ENCODE measurements at regions not wholly inside any gene's neighbourhood (a gene's known extent, or its start where the extent isn't known, plus 50 kb on each side); places are given as distances from the start of the nearest gene placed in this dataset.

GRCh38 chr20:39464238-39464637 lies 502.1 kb downstream of the DHX35 start:
- no peaks in the 10 kb centered on the region for H3K79me2 ChIP-seq (ENCODE audit: low read length)

GRCh38 chr20:39462416-39462945 lies 500.3 kb downstream of the DHX35 start:
- DNase-seq (no peak), ATAC-seq (no peak)
- Histone ChIP-seq H3K36me3 (ENCODE audit: low read depth, low read length) (no peaks in the 10 kb centered on the region), H3K4me1 (ENCODE audit: insufficient read depth, low read length) (no peaks in the 10 kb centered on the region), H3K9me3 (ENCODE audit: low read length) (0 out of 2 replicates have a peak, but pooled peaks cover 6% of the 10 kb centered on the region), H3K4me2 (ENCODE audit: low read length) (no peak overlapping the region), H2AFZ (ENCODE audit: low read length) (no peak overlapping the region), H3K4me3 (ENCODE audit: low read length) (no peak overlapping the region), H4K20me1 (ENCODE audit: low read length) (no peaks in the 10 kb centered on the region), H3F3A (ENCODE audit: low read length, unreplicated experiment) (no peaks in the 10 kb centered on the region), H3K9me2 (replicated peaks; ENCODE audit: low read length) (no peaks in the 10 kb centered on the region), H3K9ac (ENCODE audit: low read length) (no peak overlapping the region), H3K79me2 (ENCODE audit: low read length) (no peaks in the 10 kb centered on the region), H3K27ac (ENCODE audit: low read length) (no peak overlapping the region), H3K27me3 (ENCODE audit: low read length) (no peaks in the 10 kb centered on the region)
- CTCF ChIA-PET, result no interaction called here
- TF ChIP-seq CTCF (conservative IDR thresholded peaks at IDR 0.05; ENCODE audit: low read depth, low read length) (no peak), EZH2 (IDR thresholded peaks at IDR 0.05; ENCODE audit: low read length, unreplicated experiment) (no peak), EZH2phosphoT487 (IDR thresholded peaks at IDR 0.05; ENCODE audit: borderline replicate concordance, low read length) (no peak)
- POLR2A ChIA-PET (ENCODE audit: unreplicated experiment), result no interaction called here
- intact Hi-C loops (cut with micrococcal nuclease), result no loop called here
- BruUV-seq (replicated peaks), result no TSS peak

More at GRCh38 chr20:39464238-39464637, 502.1 kb downstream of the DHX35 start:
- H3K4me2 ChIP-seq (ENCODE audit: low read length), result no peak overlapping the region
- H3K9ac ChIP-seq (ENCODE audit: low read length), result no peak overlapping the region
- ChIA-PET POLR2A (ENCODE audit: unreplicated experiment) (no interaction called here), CTCF (no interaction called here)
- H3K27ac ChIP-seq (ENCODE audit: low read length), result no peak overlapping the region
- no TSS peak for BruUV-seq (replicated peaks)
- intact Hi-C loops (cut with micrococcal nuclease), result no loop called here
- H3K4me3 ChIP-seq (ENCODE audit: low read length), result no peak overlapping the region
- no peaks in the 10 kb centered on the region for H4K20me1 ChIP-seq (ENCODE audit: low read length)
- no peaks in the 10 kb centered on the region for H3K9me2 ChIP-seq (replicated peaks; ENCODE audit: low read length)
- no peak for DNase-seq
- no peaks in the 10 kb centered on the region for H3K27me3 ChIP-seq (ENCODE audit: low read length)
- no peak for TF ChIP-seq CTCF (conservative IDR thresholded peaks at IDR 0.05; ENCODE audit: low read depth, low read length)
- TF ChIP-seq EZH2 (IDR thresholded peaks at IDR 0.05; ENCODE audit: low read length, unreplicated experiment), result no peak
- TF ChIP-seq EZH2phosphoT487 (IDR thresholded peaks at IDR 0.05; ENCODE audit: borderline replicate concordance, low read length), result no peak
- H3K36me3 ChIP-seq (ENCODE audit: low read depth, low read length), result no peaks in the 10 kb centered on the region
- ATAC-seq, result no peak
- no peak overlapping the region for H2AFZ ChIP-seq (ENCODE audit: low read length)
- H3K9me3 ChIP-seq (ENCODE audit: low read length), result no peaks in the 10 kb centered on the region
- H3F3A ChIP-seq (ENCODE audit: low read length, unreplicated experiment), result no peaks in the 10 kb centered on the region
- no peaks in the 10 kb centered on the region for H3K4me1 ChIP-seq (ENCODE audit: insufficient read depth, low read length)

DNA sequence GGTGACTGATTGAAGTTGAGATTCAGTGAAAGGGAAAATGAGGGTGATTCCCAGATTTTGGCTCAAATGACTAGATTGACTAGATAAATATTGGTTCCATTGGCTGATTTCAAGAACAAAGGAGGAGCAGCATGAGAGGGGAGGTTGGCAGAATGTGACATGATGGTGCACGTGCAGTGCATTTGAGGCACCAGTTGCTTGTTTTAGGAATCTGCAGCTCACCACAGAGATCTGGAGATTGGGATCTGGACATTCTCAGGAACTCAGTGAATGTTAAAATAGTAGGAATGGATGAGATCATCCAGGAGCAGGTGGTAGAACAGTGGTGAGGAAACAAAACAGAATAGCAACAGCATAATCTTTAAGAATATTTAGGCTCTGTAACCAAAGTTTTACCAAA lies 496.3 kb downstream of the DHX35 start:
- no peak for ATAC-seq
- ChIA-PET POLR2A (ENCODE audit: unreplicated experiment) (no interaction called here), CTCF (no interaction called here)
- Histone ChIP-seq H3K27me3 (ENCODE audit: low read length) (no peaks in the 10 kb centered on the region), H3F3A (ENCODE audit: low read length, unreplicated experiment) (no peaks in the 10 kb centered on the region), H3K79me2 (ENCODE audit: low read length) (no peaks in the 10 kb centered on the region), H3K9me3 (ENCODE audit: low read length) (0 out of 2 replicates have a peak, but pooled peaks cover 6% of the 10 kb centered on the region), H3K27ac (ENCODE audit: low read length) (no peak overlapping the region), H3K36me3 (ENCODE audit: low read depth, low read length) (no peaks in the 10 kb centered on the region), H3K4me2 (ENCODE audit: low read length) (no peak overlapping the region), H2AFZ (ENCODE audit: low read length) (no peak overlapping the region), H3K4me3 (ENCODE audit: low read length) (no peak overlapping the region), H3K9ac (ENCODE audit: low read length) (no peak overlapping the region), H3K9me2 (replicated peaks; ENCODE audit: low read length) (no peaks in the 10 kb centered on the region), H3K4me1 (ENCODE audit: insufficient read depth, low read length) (no peaks in the 10 kb centered on the region), H4K20me1 (ENCODE audit: low read length) (no peaks in the 10 kb centered on the region)
- BruUV-seq (replicated peaks), result no TSS peak
- TF ChIP-seq EZH2phosphoT487 (IDR thresholded peaks at IDR 0.05; ENCODE audit: borderline replicate concordance, low read length) (no peak), EZH2 (IDR thresholded peaks at IDR 0.05; ENCODE audit: low read length, unreplicated experiment) (no peak), CTCF (conservative IDR thresholded peaks at IDR 0.05; ENCODE audit: low read depth, low read length) (no peak)
- intact Hi-C loops (cut with micrococcal nuclease), result no loop called here
- DNase-seq, result no peak
